ENCODE measurements at regions not wholly inside any gene's neighbourhood (a gene's known extent, or its start where the extent isn't known, plus 50 kb on each side); places are given as distances from the start of the nearest gene placed in this dataset.

DNA sequence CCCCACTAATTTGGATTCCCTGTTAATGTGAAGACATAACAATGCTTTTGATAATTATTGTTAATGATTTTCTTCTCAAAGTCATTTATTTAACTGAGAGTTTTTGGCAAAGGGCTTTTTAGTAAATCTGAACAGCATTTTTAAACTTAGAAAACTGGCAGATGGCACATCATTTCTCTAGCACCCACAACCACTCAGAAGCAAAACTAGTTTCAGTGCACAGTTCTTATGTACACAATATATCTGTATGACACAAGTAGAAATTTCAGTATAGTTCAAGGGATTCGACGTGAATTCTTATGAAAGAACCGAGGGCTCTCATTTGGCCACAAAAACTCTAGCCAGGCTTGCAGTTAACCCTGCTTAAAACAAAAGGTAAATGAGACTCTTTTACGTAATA is 231.4 kb upstream of the CDH9 start:
- Histone ChIP-seq H3K9ac (ENCODE audit: low read depth in 1 of 3, low read length in 3 of 3) (no peak overlapping the region), H3K9me3 (ENCODE audit: control insufficient read depth in 3 of 3, low read length in 3 of 3) (no peaks in the 10 kb centered on the region), H3K4me3 (ENCODE audit: low read length in 3 of 3) (no peak overlapping the region), H3K4me1 (ENCODE audit: control insufficient read depth in 3 of 3, insufficient read depth in 3 of 3, low read length in 3 of 3) (no peaks in the 10 kb centered on the region), H3K27me3 (ENCODE audit: control insufficient read depth in 3 of 3, insufficient read depth in 3 of 3, low read length in 3 of 3) (no peaks in the 10 kb centered on the region), H3K36me3 (ENCODE audit: control insufficient read depth in 3 of 3, insufficient read depth in 3 of 3, low read length in 3 of 3) (no peaks in the 10 kb centered on the region), H3K27ac (ENCODE audit: low read depth, low read length) (no peak overlapping the region)

DNA sequence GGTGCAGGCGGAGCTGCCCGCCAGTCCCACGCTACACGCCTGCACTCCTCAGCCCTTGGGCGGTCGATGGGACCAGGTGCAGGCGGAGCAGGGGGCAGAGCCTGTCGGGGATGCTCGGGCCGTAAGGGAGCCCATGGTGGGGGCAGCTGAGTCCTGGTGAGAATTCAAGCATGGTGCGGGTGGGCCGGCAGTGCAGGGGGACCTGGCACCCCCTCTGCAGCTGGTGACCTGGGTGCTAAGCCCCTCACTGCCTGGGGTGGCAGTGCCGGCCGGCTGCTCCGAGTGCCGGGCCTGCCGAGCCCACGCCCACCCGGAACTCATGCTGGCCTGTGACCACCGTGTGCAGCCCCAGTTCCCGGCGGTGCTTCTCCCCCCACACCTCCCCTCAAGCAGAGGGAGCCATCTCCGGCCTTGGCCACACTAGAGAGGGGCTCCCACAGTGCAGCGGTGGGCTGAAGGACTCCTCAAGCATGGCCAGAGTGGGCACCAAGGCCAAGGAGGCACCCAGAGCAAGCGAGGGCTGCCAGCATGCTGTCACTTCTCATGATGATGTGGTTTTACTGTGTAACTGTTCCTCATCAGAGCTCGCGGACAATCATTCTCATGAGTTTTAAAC is 228.9 kb upstream of the CDH9 start:
- H3K9me3 ChIP-seq (ENCODE audit: control insufficient read depth in 3 of 3, low read length in 3 of 3) = peaks cover 0 to 2% (median 0%) of the 10 kb centered on the region in 3 donors
- no peak overlapping the region for H3K9ac ChIP-seq (ENCODE audit: low read depth in 1 of 3, low read length in 3 of 3)
- H3K27ac ChIP-seq (ENCODE audit: low read depth, low read length) = no peak overlapping the region
- no peak overlapping the region for H3K4me3 ChIP-seq (ENCODE audit: low read length in 3 of 3)
- no peaks in the 10 kb centered on the region for H3K36me3 ChIP-seq (ENCODE audit: control insufficient read depth in 3 of 3, insufficient read depth in 3 of 3, low read length in 3 of 3)
- H3K4me1 ChIP-seq (ENCODE audit: control insufficient read depth in 3 of 3, insufficient read depth in 3 of 3, low read length in 3 of 3) = no peaks in the 10 kb centered on the region
- no peaks in the 10 kb centered on the region for H3K27me3 ChIP-seq (ENCODE audit: control insufficient read depth in 3 of 3, insufficient read depth in 3 of 3, low read length in 3 of 3)

DNA sequence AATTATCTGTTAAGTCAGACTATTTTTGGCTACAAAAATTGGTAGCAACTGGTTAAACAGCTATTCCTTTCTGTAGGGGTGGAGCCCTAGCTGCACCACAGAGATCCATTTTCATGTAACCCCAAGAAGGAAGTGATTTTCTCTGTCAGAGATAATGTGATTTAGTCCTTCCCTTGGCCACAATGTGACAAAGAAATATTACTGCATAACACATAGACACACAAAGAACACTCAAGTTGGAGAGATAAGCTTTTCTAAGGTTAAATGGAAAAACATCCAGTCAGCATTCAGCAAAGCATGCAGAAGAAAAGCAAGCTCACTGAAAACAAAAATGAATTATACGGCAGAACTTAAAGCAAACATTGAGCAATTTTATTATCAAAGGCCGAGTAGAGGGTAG is 227.8 kb upstream of the CDH9 start:
- H3K27ac ChIP-seq (ENCODE audit: low read depth, low read length) = no peak overlapping the region
- no peak overlapping the region for H3K4me3 ChIP-seq (ENCODE audit: low read length in 3 of 3)
- H3K36me3 ChIP-seq (ENCODE audit: control insufficient read depth in 3 of 3, insufficient read depth in 3 of 3, low read length in 3 of 3) = no peaks in the 10 kb centered on the region
- H3K27me3 ChIP-seq (ENCODE audit: control insufficient read depth in 3 of 3, insufficient read depth in 3 of 3, low read length in 3 of 3) = no peaks in the 10 kb centered on the region
- H3K9ac ChIP-seq (ENCODE audit: low read depth in 1 of 3, low read length in 3 of 3) = no peak overlapping the region
- no peaks in the 10 kb centered on the region for H3K4me1 ChIP-seq (ENCODE audit: control insufficient read depth in 3 of 3, insufficient read depth in 3 of 3, low read length in 3 of 3)
- peaks cover 0 to 2% (median 0%) of the 10 kb centered on the region in 3 donors for H3K9me3 ChIP-seq (ENCODE audit: control insufficient read depth in 3 of 3, low read length in 3 of 3)

DNA sequence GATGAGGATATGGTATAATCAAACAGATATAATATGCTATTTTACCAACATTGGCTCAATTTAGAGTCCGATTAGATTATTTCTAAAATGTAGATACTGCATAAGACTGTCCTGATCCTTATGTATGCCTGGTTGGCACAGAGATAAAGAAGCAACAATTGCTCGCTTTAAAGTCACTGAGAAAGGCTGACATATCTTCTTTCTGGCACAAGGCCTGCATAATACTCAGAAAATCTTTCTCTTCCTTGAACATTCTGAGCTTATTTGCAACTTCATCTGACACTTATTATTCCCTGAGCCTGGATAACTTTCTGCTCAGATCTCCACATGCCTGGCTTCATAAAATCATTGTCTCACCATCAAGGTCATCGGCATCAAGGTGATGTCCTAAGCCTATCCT is 219.3 kb upstream of the CDH9 start:
- Histone ChIP-seq H3K4me3 (ENCODE audit: low read length in 3 of 3) (no peak overlapping the region), H3K9ac (ENCODE audit: low read depth in 1 of 3, low read length in 3 of 3) (no peak overlapping the region), H3K27me3 (ENCODE audit: control insufficient read depth in 3 of 3, insufficient read depth in 3 of 3, low read length in 3 of 3) (no peaks in the 10 kb centered on the region), H3K4me1 (ENCODE audit: control insufficient read depth in 3 of 3, insufficient read depth in 3 of 3, low read length in 3 of 3) (no peaks in the 10 kb centered on the region), H3K27ac (ENCODE audit: low read depth, low read length) (no peak overlapping the region), H3K9me3 (ENCODE audit: control insufficient read depth in 3 of 3, low read length in 3 of 3) (no peaks in the 10 kb centered on the region), H3K36me3 (ENCODE audit: control insufficient read depth in 3 of 3, insufficient read depth in 3 of 3, low read length in 3 of 3) (no peaks in the 10 kb centered on the region)

DNA sequence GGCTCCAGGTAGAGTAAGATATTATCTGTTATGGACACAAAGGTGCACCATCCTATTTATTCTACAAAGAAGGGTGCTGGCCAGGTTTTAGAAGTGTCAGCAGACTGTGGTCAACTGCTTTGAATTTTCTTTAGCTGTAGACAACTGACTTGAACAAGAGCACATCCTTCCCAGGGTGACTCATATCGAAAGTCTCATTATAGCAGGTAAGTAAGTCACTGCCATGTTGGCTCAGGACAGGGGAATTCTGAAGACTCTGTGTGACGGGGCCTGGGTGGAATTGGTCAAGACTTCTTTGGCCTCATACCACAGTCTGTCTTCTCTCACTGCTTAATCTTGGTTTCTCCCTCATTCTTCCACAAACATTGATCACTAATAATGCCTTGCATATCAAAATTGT is 214.5 kb upstream of the CDH9 start:
- Histone ChIP-seq H3K27me3 (ENCODE audit: control insufficient read depth in 3 of 3, insufficient read depth in 3 of 3, low read length in 3 of 3) (no peaks in the 10 kb centered on the region), H3K27ac (ENCODE audit: low read depth, low read length) (no peak overlapping the region), H3K9me3 (ENCODE audit: control insufficient read depth in 3 of 3, low read length in 3 of 3) (no peaks in the 10 kb centered on the region), H3K36me3 (ENCODE audit: control insufficient read depth in 3 of 3, insufficient read depth in 3 of 3, low read length in 3 of 3) (no peaks in the 10 kb centered on the region), H3K9ac (ENCODE audit: low read depth in 1 of 3, low read length in 3 of 3) (no peak overlapping the region), H3K4me1 (ENCODE audit: control insufficient read depth in 3 of 3, insufficient read depth in 3 of 3, low read length in 3 of 3) (no peaks in the 10 kb centered on the region), H3K4me3 (ENCODE audit: low read length in 3 of 3) (no peak overlapping the region)

DNA sequence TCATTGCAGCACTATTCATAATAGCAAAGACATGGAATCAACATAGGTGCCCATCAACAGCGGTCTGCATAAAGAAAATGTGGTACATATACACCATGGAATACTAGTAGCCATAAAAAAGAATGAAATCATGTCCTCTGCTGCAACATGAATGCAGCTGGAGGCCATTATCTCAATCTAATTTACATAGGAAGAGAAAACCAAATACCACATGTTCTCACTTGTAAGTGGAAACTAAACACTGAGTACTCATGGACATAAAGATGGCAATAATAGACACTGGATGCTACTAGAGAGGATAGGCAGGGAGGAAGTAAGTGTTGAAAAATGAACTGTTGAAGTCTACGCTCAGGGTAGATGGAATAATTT is 203.9 kb upstream of the CDH9 start:
- Histone ChIP-seq H3K27me3 (ENCODE audit: control insufficient read depth in 3 of 3, insufficient read depth in 3 of 3, low read length in 3 of 3) (no peaks in the 10 kb centered on the region), H3K36me3 (ENCODE audit: control insufficient read depth in 3 of 3, insufficient read depth in 3 of 3, low read length in 3 of 3) (no peaks in the 10 kb centered on the region), H3K9me3 (ENCODE audit: control insufficient read depth in 3 of 3, low read length in 3 of 3) (no peaks in the 10 kb centered on the region), H3K27ac (ENCODE audit: low read depth, low read length) (no peak overlapping the region), H3K4me3 (ENCODE audit: low read length in 3 of 3) (no peak overlapping the region), H3K9ac (ENCODE audit: low read depth in 1 of 3, low read length in 3 of 3) (no peak overlapping the region), H3K4me1 (ENCODE audit: control insufficient read depth in 3 of 3, insufficient read depth in 3 of 3, low read length in 3 of 3) (no peaks in the 10 kb centered on the region)

DNA sequence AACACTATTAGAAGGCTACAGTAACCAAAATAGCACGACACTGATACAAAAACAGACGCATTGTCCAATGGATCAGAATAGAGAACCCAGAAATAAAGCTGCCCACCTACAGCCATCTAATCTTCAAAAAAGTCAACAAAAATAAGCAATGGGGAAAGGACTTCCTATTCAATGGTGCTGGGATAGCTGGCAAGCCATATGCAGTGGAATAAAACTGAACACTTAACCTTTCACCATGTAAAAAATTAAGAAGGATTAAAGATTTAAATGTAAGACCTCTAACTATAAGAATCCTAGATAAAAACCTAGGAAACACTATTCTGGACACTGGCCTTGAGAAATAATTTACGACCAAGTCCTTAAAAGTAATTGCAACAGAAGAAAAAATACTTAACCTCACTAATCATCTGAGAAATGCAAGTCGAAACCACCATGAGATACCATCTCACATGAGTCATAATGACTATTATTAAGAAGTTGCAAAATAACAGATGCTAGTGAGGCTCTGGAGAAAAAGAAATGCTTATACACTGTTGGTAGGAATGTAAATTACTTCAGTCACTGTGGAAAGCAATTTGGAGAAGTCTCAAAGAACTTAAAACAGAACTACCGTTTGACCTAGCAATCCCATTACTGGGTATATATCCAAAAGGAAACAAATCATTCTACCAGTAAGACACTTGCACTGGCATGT is 203.3 kb upstream of the CDH9 start:
- Histone ChIP-seq H3K27me3 (ENCODE audit: control insufficient read depth in 3 of 3, insufficient read depth in 3 of 3, low read length in 3 of 3) (no peaks in the 10 kb centered on the region), H3K9ac (ENCODE audit: low read depth in 1 of 3, low read length in 3 of 3) (no peak overlapping the region), H3K9me3 (ENCODE audit: control insufficient read depth in 3 of 3, low read length in 3 of 3) (no peaks in the 10 kb centered on the region), H3K4me3 (ENCODE audit: low read length in 3 of 3) (no peak overlapping the region), H3K27ac (ENCODE audit: low read depth, low read length) (no peak overlapping the region), H3K36me3 (ENCODE audit: control insufficient read depth in 3 of 3, insufficient read depth in 3 of 3, low read length in 3 of 3) (no peaks in the 10 kb centered on the region), H3K4me1 (ENCODE audit: control insufficient read depth in 3 of 3, insufficient read depth in 3 of 3, low read length in 3 of 3) (no peaks in the 10 kb centered on the region)

DNA sequence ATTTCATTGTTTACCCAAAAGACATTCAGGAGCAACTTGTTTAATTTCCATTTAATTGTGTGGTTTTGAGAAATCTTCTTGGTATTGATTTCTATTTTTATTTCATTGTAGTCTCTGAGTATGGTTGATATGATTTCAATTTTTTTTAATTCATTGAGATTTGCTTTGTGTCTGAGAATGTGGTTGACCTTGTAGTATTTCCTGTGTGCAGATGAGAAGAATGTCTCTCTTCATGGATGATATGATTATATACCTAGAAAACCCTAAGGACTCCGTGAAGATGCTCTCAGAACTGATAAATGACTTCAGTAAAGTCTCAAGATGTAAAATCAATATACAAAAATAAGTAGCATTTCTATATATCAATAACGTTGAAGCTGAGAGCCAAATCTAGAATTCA is 202.4 kb upstream of the CDH9 start:
- H3K9me3 ChIP-seq (ENCODE audit: control insufficient read depth in 3 of 3, low read length in 3 of 3) = no peaks in the 10 kb centered on the region
- H3K4me3 ChIP-seq (ENCODE audit: low read length in 3 of 3) = no peak overlapping the region
- no peak overlapping the region for H3K9ac ChIP-seq (ENCODE audit: low read depth in 1 of 3, low read length in 3 of 3)
- no peaks in the 10 kb centered on the region for H3K4me1 ChIP-seq (ENCODE audit: control insufficient read depth in 3 of 3, insufficient read depth in 3 of 3, low read length in 3 of 3)
- H3K36me3 ChIP-seq (ENCODE audit: control insufficient read depth in 3 of 3, insufficient read depth in 3 of 3, low read length in 3 of 3) = no peaks in the 10 kb centered on the region
- H3K27me3 ChIP-seq (ENCODE audit: control insufficient read depth in 3 of 3, insufficient read depth in 3 of 3, low read length in 3 of 3) = no peaks in the 10 kb centered on the region
- no peak overlapping the region for H3K27ac ChIP-seq (ENCODE audit: low read depth, low read length)

DNA sequence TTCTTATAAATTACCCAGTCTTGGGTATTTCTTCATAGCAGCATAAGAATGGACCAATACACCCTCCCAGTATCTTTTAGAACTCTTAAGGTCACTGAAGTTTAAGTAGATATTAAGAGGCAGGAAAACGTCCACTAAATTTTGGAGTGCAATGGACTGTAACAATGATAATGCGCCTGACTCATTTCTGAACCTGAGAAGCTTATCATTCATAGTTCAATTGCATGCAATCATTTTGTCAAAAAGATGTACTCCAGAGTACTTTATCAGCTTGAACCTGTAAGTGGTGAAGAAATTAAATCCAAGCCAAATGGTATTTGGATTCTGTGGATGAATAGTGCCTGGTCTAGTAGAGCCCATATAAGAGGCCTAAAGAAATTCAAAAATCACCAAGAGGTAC is 196.5 kb upstream of the CDH9 start:
- H3K27ac ChIP-seq (ENCODE audit: low read depth, low read length) = no peak overlapping the region
- no peaks in the 10 kb centered on the region for H3K36me3 ChIP-seq (ENCODE audit: control insufficient read depth in 3 of 3, insufficient read depth in 3 of 3, low read length in 3 of 3)

DNA sequence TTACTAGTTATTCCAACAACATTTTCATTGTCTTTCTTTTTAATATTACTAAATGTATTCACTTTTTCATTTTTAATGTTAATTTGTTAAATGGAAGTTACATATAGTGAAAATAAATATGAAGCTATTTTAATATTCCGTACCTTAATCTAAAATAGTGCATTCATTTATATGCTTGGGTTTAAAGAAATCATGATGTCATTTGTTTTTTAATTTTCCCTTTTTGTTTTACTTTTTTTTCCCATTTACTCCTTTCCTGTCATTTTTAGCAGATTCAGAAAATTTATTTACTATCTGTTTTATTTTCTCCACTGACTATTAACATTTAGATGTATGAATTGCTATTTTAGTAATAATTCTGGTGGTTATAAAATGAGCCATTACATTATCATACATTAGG is 183.0 kb upstream of the CDH9 start:
- Histone ChIP-seq H3K4me1 (ENCODE audit: control insufficient read depth in 3 of 3, insufficient read depth in 3 of 3, low read length in 3 of 3) (no peaks in the 10 kb centered on the region), H3K27ac (ENCODE audit: low read depth, low read length) (no peak overlapping the region), H3K27me3 (ENCODE audit: control insufficient read depth in 3 of 3, insufficient read depth in 3 of 3, low read length in 3 of 3) (no peaks in the 10 kb centered on the region), H3K9ac (ENCODE audit: low read depth in 1 of 3, low read length in 3 of 3) (no peak overlapping the region), H3K36me3 (ENCODE audit: control insufficient read depth in 3 of 3, insufficient read depth in 3 of 3, low read length in 3 of 3) (no peaks in the 10 kb centered on the region), H3K4me3 (ENCODE audit: low read length in 3 of 3) (no peak overlapping the region), H3K9me3 (ENCODE audit: control insufficient read depth in 3 of 3, low read length in 3 of 3) (no peaks in the 10 kb centered on the region)

More for the DNA sequence above, 196.5 kb upstream of the CDH9 start:
- Histone ChIP-seq H3K27me3 (ENCODE audit: control insufficient read depth in 3 of 3, insufficient read depth in 3 of 3, low read length in 3 of 3) (no peaks in the 10 kb centered on the region), H3K4me1 (ENCODE audit: control insufficient read depth in 3 of 3, insufficient read depth in 3 of 3, low read length in 3 of 3) (no peaks in the 10 kb centered on the region), H3K9ac (ENCODE audit: low read depth in 1 of 3, low read length in 3 of 3) (no peak overlapping the region), H3K9me3 (ENCODE audit: control insufficient read depth in 3 of 3, low read length in 3 of 3) (no peaks in the 10 kb centered on the region), H3K4me3 (ENCODE audit: low read length in 3 of 3) (no peak overlapping the region)

Data from skeletal muscle tissue (tissue), 3 donors.